ENCODE measurements at regions not wholly inside any gene's neighbourhood (a gene's known extent, or its start where the extent isn't known, plus 50 kb on each side); places are given as distances from the start of the nearest gene placed in this dataset.

DNA sequence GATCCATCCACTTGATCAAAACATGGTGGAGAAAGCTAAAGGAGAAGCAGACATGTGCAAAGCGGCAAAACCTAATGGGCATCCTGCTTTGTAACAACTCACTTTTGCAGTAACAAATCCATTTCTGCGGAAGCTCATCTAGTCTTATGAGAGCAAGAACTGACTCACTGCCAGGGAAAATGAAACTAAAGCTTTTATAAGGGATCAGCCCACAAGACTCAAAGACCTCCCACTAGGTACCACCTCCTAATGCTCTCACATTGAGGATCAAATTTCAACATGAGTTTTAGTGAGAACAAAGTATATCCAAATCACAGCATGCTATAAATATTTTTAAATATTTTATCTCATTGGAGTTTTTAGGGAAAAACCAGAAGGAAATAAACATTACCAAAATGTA lies 120.1 kb upstream of the GNAI1 start:
- TF ChIP-seq EZH2 (IDR thresholded peaks at IDR 0.05; ENCODE audit: borderline replicate concordance) = no peak
- TF ChIP-seq, protein P1, sequence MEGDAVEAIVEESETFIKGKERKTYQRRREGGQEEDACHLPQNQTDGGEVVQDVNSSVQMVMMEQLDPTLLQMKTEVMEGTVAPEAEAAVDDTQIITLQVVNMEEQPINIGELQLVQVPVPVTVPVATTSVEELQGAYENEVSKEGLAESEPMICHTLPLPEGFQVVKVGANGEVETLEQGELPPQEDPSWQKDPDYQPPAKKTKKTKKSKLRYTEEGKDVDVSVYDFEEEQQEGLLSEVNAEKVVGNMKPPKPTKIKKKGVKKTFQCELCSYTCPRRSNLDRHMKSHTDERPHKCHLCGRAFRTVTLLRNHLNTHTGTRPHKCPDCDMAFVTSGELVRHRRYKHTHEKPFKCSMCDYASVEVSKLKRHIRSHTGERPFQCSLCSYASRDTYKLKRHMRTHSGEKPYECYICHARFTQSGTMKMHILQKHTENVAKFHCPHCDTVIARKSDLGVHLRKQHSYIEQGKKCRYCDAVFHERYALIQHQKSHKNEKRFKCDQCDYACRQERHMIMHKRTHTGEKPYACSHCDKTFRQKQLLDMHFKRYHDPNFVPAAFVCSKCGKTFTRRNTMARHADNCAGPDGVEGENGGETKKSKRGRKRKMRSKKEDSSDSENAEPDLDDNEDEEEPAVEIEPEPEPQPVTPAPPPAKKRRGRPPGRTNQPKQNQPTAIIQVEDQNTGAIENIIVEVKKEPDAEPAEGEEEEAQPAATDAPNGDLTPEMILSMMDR (IDR thresholded peaks at IDR 0.05; ENCODE audit: poor library complexity) = no peak
- no peak for TF ChIP-seq EZH2phosphoT487 (IDR thresholded peaks at IDR 0.05; ENCODE audit: low read depth, severe bottlenecking, unreplicated experiment)

Data from hepatocyte (in vitro differentiated cells).